Left hindlimb (tissue), 1 donor: ENCODE measurements at regions not wholly inside any gene's neighbourhood (a gene's known extent, or its start where the extent isn't known, plus 50 kb on each side); places are given as distances from the start of the nearest gene placed in this dataset.
"Not testable (repeated sequence)": the region's sequence is repeated elsewhere in the genome, so short reads cannot be mapped to it uniquely, and the experiment has no call there.

Source experiments
- DNase-seq: peaks from one replicate; pipeline ENCODE4 v3.0.0-alpha.2; 2018

DNA sequence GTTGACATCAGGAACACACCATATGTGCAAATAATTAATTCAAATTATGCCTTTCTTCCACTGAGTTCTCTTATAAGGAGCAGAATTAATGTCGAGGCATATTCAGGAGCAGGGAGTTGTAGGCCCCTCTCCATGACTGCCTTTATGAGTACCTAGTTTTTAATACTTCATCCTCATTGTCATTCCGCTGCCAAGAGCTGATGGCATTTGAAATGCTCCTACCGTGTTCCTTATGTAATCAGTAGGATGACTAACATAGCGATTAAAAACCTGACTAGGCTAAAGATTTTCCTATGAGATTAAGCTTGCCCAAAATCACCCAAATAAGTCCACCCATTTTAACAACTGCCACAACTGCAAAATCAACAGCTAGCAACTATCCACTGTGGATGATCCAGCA lies 220.6 kb downstream of the DHX15 start:
- DNase-seq, result no peak

DNA sequence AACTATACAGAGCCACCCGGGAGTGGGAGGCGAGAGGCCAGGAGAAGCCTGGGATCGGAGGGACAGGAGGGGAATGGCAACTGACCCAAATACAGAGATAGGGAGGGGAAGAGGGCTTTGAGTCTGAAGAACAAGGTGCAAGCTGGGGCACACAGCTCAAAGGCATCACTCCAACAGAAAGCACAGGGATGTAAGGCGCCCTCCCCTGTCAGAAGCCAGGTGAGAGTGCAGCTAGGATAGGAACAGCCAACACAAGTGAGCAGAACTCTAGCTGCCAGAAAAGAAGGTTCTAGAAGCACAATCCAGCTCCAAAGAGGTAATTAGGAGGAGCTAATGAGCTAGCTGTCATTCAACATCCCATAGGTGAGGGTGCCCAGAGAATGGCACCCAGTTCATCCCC lies 232.2 kb downstream of the DHX15 start:
- DNase-seq, result no peak

- DNase-seq, result not testable (repeated sequence)
Observed at GRCh38 chr4:24349168-24349996, 235.0 kb downstream of the DHX15 start.

DNA sequence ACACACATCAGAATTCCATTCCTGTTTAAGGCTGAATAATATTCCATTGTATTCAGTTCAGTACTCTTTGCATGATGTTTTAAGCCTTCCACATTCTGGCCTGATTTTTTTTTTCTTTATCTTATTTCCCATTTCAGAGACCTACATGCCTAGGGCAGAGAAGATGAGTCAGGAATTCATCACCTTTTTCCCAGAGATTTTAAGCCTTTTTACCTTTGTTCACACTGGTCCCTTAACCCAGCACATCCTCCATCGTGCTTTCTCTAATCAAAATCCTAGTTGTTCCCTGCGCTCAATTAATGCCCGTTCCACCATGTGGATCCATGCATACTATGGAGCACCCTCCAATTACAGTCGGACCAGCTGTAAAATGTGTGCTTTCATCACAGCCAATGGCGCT lies 245.1 kb downstream of the DHX15 start:
- DNase-seq, result no peak

DNA sequence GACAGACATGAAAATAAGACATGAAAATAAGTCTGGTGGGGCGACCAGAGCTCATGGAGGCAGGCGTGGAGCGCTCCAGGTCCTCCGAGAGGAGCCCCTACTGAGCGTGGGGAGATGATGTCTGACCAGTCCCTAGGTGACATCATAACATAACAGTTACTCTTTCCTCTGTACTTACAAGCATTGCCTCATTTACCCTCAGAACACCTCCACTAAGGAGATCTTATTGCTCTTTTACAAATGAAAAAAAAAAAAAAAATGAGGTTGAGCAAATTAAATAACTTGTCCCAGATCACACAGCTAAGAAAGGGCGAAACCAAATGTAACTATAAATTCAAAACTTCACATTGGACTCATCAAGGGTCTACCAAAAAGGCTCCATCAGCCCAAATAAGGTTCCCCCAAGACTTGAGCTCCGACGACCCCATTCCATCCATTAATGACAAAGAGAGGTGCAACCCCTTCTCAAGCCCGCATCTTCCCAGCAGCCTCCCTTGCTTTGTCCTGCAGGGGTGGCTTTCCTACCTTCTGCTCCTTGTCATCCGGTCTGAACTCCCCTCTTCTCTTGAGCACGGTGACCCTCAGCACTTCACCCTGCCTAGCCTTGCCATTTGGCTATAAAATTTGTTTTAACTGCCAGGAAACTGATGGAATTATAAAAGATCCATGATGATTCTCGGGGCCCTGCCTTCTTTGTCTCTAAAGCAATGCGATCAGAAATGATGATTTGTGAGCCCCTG lies 246.7 kb downstream of the DHX15 start:
- DNase-seq, result no peak

DNA sequence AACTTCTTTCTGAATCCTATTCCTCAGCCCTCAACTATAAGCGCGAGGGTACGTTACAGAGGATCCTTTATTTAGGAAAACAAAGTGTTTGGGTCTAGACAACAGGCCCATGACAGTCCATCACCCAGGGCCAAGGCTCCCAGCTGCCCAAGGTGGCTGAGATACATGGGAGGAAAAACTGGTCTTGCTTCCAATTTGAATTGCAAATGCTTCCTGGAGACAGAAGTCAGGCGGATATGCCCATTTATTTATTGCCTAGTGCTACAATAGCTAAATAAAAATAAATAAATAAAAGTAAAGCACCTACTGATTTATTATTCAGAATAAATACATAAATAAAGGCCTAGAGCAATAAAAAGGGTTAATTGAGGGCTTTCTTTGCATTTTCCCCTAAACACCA lies 248.7 kb downstream of the DHX15 start:
- no peak for DNase-seq

- no peak for DNase-seq
Observed at GRCh38 chr4:24334906-24335305, 249.4 kb downstream of the DHX15 start.

- DNase-seq, result no peak
Observed at GRCh38 chr4:24330573-24330972, 253.8 kb downstream of the DHX15 start.

DNA sequence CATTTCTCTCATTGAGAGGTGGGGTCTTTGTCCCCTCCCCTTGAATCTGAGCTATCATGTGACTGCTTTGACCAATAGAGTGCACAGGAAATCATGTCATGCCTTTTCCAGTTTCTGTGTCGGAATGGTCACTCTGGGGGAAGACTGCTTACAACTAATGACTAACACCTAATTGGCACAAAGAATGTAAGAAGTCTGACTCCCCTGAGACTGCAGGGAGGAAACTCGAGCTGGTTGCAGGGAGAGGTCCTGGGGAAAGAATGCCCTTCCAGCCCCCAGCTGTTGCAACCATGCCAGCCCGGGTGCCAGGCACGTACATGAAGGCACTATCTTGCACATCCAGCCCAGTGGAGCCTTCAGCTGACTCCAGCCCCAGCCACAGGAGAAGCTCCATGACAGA lies 254.2 kb downstream of the DHX15 start:
- DNase-seq, result no peak

DNA sequence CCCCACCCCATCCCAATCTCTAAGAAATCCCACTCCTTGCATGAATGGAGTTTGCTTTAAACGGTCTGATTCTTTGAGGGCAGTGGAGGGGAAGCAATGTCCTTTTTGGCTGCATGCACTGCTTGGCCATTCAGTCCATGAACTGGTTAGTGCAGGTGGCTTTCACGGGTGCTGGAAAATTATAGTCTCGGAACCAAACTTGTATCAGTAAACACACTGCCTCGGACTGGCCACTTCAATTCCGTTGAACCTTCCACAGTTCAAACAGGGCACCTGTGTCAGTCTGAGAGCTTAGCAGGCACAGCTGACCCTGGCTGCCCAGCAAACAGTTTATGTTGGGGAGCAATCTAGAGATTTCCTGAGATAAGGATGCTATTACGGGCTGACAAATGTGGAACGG lies 255.6 kb downstream of the DHX15 start:
- DNase-seq, result no peak

DNA sequence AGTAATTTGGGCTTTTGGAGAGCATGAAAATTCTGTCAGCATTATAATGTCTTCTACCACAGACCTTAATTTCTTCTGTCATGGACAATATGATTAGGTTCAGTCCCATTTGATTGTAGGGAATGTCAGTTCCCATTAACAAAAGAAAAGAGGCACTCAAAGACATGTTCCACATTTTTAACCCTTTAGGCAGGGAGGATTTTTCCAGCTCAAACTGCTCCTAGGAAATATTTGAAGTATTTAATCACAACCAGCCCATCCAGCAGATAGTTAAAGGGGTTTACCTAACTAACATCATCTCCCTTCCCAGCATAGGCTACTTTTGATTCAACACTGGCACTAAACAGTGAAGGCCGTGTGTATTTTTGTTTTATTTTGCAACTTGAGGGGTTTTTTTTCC lies 256.0 kb downstream of the DHX15 start:
- no peak for DNase-seq

DNA sequence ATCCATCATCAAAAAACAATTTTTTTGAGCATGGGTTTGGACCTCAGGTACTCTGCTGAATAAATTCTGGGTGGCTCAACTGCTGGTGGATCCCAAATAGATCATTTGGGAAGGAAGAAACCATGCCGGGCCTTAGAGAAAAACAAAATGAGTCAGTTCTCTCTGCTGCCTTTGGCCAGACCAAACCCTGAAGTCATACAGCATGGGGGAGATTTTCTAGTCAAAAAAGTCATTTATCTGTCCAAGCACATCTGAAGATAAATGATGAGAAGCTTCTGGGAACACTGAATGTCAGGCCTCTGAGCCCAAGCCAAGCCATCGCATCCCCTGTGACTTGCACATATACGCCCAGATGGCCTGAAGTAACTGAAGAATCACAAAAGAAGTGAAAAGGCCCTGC lies 261.4 kb downstream of the DHX15 start:
- no peak for DNase-seq

GRCh38 chr4:24322511-24322910 lies 261.8 kb downstream of the DHX15 start:
- DNase-seq, result no peak

DNA sequence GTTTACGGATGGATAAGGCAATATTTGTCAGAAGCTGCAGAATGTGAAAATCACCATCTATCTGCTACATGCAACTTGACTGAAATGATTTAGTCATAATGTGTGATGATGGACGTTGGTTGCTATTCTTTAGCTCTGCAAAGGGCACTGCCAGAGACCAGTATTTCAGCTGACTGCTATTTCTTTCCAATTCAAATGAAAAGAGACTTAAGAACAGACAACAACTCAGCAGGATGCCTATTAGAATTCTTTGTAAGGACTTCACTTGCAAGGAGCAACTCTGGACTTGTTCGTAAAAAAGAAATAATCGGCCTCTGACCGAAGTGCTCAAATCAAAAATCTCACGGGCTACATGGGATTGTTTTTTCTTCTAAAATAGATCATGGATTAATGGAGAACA lies 262.7 kb downstream of the DHX15 start:
- DNase-seq, result no peak

DNA sequence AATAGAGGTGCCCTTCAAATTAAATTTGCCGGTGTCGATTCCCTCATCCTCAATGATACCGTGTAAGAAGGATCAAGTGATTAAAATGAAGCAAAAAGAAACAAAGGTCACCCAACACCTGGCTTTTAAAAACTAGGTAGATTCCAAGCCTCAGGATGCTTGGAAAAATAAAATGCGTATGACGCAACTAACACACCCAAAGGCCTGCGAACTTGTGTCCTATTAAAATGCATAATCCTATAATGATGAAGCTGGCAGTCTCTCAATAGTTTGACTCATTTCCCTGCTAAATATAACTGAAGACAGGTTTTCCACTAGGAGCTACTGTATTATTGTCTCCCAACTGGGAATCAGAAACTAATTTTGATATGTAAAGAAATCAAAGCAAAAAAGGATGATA lies 263.2 kb downstream of the DHX15 start:
- no peak for DNase-seq

- no peak for DNase-seq
Observed at GRCh38 chr4:24319387-24319786, 265.0 kb downstream of the DHX15 start.

DNA sequence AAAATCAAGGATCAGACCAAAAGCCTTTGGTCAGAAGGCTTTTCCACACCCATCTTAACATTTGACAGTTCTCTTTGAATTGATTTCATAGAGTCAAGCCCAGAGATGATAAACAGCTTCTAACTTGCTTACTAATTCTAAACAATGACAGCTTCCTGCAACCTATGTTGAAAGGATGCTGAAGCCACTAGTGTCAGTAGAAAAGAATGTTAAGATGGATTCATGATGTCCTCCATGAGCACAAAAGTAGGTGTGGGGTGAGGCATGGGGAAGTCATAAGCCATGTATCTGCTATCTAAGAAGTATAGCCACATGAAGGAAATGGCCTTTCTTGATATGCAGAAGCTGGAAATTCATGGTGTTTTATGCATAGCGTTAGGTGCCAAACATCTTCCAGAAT lies 269.3 kb downstream of the DHX15 start:
- no peak for DNase-seq

DNA sequence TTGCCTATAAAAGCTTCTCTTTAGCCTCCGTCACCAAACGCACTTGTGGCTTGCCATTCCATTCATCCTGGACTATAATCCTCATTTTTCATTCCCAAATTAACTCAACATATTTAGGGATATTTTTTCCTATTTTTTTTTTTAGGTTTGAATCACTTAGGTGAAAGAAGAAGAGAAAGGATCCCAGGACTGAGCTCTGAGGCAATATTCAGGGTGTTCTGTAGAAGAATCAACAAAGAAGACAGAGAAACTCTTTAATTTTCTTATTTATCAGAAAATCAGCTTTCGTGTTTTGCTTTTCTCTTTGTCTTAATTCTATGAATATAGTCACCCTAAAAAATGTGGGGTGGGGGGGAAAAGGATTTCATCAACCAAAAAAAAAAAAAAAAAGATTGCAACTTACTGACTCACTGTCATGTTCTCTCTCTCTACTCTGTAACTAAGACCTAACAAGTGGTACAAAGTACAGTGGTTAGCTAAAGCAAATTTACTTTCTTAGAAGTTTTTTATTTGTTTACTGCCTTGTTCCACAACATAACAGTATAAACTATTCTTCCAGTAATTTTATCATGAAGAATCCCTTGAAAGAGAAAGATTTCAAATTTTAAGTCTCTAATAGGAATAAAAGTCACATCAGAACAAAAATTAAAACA lies 272.0 kb downstream of the DHX15 start:
- no peak for DNase-seq

DNA sequence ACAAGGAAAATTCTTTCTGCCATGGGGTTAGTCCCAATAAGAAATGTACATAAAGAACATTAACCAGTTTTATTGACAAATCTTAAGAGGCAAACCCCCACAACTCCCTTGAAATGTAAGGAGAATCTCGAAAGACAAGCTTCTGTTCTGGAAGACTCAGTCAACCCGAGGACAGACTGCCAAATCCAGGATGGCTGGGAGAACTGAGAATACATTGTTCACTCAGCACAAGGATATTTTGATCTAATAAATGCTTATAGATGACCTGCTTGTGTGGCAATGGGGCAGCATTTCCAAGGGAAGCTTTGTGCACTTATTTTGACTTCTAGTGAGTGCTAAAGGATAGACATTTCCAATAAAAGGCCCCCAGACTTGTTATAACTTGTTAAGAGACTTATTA lies 280.4 kb downstream of the DHX15 start:
- no peak for DNase-seq

DNA sequence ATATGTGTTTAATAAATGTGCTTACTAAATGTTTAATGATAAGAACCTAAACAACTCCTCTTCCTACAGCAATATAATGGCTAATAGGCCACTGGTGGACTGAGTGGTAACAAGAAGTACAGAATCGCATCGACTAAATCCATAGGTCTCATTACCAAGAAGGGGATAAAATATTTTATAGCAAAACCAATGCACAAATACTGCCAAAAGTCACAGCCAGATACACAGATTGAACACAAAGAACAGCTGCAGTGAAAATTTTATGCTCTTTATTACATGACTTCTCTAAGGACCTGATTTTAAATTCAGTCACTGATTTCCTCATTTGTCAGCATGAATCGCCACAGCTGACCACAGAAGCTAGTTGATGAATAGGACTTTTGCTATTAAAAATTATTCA lies 285.4 kb downstream of the DHX15 start:
- DNase-seq, result no peak

GRCh38 chr4:24287096-24287495 lies 297.3 kb downstream of the DHX15 start:
- DNase-seq, result no peak

- no peak for DNase-seq
Observed at GRCh38 chr4:24285759-24286158, 298.6 kb downstream of the DHX15 start.

DNA sequence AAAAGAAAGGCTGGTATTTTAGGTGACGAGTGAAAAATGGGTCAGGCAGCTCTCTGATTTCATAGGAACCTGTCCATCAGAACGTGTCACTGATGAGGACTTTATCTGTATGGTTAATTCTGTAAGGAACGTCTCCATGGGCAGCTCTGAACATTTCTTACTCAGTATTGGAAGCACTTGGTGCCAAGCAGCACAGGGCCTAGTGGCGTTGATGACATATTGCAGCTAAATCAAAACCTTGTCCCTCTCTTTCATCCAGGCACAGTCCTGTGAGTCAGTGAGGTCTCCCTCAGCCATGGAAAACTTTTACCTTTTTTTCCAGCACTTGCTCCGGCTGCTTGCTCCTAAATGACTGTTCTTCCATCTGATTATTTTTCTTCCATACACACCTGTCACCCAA lies 301.9 kb downstream of the DHX15 start:
- no peak for DNase-seq

- no peak for DNase-seq
Observed at GRCh38 chr4:24279911-24280375, 304.4 kb downstream of the DHX15 start.
